ENCODE measurements at regions not wholly inside any gene's neighbourhood (a gene's known extent, or its start where the extent isn't known, plus 50 kb on each side); places are given as distances from the start of the nearest gene placed in this dataset.

DNA sequence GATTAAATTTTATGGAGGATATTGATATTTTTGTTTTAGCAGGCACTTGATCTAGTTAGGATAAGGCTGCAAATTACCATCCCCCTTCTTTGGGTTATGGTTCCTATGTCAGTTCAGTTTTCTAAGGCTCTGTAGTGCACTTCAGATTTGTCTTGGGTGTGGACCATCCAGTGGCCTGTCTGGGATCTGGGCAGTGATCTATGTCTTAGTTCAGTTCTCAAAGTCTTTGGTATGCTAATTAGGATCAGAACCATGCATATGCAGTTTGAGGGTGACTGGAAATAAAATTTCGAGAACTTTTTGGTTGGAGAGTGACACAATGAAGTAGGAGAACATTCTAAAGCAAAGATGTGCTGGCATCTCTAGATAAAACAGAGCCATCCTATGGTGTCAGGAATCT, 388.2 kb downstream of the MID1IP1 start:
- DNase-seq: no peak

DNA sequence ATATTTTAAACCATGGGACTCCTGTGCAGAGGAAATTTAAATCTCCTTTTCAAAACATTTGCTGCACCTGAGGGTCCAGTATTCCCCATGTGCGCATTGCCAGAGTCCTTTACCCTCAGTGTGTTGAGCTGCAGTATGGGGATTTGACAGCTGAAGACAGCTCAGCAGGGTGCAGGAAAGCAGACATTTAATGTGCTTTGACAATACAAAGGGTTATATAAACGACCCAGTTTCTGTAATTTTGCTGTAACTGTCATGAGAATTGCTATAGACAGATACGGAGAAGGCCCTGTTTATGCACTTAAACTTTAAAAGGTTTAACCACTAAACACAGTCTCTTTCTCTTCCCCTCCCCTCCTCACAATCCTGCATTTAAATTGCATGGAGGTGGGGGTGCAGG, 393.4 kb downstream of the MID1IP1 start:
- no peak for DNase-seq

DNA sequence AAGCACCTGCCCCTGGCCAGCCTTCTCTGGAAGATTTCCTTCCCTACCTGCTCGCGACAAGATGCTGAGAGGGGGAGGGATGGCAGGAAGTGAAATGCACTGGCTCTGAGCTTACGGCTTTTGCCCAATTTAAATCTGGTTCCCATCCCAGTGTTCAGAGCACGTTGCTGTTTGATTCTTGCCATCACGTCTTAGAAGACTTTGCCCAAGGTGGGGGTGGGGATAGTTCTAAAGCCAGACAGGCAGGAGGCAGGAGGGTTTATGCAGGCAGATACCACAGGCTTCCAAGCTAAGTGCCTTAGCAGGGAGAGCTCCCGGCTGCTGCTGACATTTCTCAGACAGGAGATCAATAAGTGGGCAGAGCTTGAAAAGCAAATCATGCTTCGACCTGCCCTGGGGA, 393.9 kb downstream of the MID1IP1 start:
- no peak for DNase-seq

DNA sequence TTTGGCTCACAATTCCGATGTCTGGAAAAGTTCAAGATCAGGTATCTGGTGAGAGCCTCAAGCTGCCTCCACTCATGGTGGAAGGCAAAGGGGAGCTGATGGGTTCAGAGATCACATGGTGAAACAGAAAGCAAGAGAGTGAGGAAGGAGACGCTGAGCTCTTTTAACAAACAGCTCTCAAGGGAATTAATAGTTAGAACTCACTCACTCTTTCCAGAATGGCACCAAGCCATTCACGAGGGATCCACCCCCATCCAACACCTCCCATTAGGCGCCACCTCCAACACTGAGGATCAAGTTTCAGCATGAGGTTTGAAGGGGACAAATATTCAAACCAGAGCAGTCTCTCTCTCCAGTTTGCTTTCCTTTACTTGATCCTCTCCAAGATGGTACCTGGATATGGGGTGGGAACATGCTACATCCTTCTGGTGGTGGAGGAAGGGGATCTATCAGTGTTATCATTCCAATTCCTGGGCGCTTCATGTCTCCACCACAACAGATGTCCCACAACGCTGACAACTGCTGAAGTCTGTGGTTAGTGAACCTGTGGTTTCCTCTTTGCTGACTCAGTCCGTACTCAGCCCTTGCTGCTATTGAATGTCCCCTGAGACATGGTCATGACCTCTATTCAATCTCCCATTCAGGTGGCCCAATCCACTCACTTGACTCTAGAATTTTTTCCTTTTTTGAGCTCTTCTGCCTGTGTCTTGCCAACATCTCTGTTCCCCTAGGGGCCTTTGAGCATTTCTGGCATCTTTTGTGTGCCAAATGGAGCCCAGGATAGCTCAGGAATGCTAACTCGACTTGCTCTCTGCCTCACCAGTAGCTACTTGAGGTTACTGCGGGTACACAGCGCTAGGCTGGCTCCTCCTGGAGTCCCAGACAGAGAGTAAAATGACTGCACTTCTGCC, 395.2 kb downstream of the MID1IP1 start:
- no peak for DNase-seq

DNA sequence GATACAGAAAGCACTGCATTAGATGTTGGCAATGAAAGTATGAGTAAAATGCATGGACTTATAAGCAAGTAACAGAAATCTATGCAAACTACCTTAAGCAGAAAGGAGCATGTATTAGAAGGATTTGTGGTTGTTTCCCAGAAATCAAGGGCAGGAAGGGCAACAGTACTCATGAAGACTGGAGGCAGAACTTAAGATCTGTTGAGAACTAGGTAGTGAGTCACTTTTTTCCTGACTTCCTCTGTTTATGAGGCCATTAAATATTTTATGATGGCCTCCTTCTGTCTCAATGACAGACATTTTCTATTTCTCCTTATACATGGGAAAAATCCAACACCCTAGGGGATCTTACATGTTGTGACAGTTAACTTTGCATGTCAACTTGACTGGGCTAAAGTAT, 398.2 kb downstream of the MID1IP1 start:
- no peak for DNase-seq

DNA sequence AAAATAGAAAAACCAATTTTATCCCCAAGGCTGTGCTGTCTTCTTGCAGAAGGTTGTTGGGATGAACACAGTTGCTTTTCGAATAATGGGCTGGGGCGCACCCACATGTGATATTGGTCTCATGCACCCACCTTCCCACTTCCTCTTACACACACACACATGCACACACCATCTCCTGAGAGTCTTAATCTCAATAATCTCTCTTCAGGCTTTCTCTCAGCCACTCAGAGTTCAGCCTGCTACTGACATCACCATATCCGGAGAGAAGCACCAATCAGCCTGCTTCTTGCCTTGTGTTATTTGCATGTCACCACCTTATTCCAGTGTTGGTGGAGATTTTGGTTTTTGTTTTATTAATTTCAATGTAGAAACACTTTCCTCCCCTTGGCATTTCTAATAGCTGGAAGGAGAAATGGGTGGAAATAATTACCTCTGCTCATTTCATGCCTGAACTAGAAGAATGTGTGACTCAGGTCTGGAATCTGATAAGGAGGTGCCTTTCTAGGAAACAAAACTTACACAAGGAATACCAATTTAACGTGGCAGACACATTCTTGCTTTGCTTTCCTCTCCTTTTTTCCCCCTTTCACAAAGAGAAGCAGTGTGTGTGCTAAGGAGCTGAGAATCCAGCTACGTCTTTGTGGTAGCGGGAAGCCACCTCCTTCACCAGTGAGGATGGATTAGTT, 400.2 kb downstream of the MID1IP1 start:
- DNase-seq: no peak

DNA sequence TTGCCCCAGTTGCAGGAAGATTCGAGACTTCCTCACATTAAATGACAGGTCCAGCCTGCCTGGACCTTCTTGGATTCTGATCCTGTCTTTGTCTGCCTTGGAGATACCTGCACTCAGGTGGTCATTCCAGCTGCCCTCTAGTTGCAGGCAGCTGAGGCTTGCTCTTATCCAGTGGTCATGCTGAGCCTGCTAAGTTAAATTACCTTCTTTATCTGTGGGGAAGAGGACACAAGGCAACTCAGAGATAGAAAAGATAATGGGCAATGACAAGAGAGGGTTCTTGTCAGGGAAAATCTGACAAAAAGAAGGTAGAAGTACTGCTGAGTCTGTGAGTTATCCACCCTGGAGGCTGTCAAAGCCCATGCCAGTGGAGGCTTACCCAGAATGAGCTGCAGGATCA, 401.4 kb downstream of the MID1IP1 start:
- DNase-seq: no peak

DNA sequence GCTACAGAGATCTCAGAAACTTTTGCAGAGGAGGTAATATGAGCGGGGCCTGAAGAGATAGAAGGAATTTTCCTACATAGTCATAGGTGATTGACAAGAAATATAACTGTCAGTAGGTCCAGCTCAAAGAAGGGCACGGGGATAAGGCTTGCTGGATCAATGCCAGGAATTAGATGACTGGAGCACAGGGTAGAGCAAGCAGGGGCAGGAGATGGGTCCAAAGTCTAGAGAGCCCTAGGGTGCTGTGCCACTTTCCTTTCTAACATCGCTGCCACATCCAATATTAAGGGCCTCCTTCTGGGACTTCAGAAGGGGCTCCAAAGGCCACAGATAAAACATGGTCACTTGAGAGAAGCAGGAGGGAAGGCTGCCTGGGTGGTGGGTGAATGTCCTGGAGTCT, 402.2 kb downstream of the MID1IP1 start:
- no peak for DNase-seq

DNA sequence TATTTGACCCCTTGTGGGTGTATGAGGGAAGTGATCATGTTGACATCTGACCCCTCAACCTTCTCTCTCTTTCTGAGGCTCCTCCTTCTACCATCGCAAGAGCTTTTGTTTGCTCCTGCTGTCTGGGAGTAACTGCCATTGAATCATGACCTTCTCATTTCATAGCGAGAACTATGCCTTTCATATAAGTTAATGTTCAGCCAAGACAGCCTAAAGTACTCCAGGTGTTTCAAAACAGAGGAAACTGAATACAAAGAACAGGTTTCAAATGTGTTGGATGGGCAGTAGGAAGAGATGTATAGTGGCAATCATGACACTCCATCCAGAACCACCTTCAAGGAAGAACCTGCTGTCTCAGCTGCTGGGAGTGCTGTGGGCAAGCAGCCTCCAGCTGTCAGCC, 403.1 kb downstream of the MID1IP1 start:
- no peak for DNase-seq

DNA sequence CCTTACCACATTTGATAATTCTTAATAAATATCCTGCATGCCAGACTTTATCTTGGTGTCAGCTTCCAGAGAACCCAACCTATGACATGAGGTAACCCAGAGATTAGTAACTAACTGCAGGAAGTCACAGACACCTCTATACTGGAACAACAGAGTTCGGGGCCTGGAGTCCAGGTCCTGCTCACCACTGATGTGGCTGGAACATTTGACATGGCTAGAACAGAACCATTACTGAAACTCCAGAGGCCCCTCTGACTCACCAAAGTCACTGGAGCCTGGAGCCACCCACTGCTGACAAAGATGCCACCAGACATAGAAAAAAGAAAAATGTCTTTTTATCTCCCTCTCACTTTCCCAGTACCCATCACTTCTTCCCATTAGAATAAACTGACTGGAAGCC, 403.7 kb downstream of the MID1IP1 start:
- no peak for DNase-seq

DNA sequence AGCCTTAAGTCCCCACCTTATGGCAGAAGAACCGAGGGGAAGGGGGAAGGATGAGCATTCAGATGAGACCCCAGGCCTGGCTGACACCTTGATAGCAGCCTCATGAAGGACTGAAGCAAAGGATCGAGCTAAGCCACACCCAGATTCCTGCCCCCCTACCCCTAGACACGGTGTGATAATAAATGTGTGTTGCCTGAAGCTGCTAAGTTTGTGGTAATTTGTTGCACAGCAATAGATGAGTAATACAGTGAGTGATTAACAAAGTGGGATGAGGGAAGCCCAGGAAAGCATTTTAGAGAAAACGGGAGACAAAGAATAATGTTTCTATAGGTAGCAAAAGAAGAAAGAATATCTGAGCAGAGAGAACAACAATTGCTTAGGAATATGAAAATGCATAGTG, 404.2 kb downstream of the MID1IP1 start:
- no peak for DNase-seq

DNA sequence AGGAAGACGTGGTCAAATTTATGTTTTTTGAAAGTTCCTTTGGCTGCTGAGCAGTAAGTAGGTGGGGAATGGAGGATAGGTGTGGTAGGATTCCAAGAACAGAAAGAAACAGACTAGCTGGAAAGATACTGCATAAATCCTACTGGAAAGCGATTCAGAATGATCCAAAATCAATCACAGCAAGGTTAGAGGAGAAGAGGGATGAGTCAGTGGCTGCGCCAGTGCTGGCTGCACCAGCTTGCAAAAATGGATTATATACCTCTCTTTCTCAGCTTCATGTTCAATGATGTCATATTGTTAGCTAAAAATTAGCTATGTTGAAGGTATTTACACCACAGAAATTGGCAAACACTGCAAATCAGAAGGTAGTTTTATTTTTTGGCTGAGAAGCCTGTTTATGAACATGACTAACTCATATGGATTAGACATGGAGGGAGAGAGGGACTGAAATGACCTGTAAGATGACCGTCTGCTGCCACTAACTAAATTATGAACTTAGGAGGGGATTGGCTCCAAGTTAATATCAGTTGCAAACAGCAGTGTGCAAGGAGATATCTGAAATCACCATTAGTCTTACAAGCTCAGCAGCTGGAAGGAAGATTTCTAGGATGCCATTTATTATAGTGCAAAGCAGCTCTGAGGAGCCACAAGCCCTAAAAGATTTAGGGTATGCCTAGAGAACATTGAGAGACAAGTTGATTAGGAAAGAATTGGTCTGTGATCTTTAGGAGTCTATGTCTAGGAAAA, 405.3 kb downstream of the MID1IP1 start:
- DNase-seq: no peak

DNA sequence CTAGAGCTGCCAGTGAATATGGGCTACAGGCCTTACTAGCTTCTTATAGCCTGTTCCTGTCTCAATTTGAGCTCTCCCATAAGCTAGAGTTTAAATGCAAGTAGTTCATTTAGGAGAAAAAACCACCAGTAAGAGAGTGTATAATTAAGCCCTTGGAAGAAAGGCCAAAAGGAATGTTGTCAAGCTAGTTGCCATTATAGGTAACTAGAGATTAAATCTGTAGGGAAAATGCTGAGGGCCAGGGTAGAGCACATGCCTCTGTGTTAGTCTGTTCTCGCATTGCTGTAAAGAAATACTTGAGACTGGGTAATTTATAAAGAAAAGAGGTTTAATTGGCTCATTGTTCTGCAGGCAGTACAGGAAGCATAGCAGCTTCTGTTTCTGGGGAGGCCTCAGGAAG, 410.2 kb downstream of the MID1IP1 start:
- no peak for DNase-seq

DNA sequence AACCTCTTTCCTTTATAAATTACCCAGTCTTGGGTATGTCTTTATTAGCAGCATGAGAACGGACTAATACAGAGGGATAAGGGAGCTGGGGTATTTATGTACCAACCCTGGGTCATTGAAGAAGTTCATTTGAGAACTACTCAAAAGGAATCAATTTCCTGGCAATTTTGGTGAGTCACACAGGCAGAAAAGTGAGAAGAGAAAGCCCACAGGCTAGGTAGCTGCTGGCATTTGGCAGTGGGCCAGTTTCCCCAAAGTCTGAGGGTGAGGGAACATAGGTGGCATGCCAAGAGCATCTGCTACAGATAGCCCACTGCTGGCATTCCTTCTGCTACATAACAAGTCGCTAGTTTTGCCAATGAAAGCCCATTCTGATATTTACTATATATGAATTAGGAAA, 411.2 kb downstream of the MID1IP1 start:
- no peak for DNase-seq

DNA sequence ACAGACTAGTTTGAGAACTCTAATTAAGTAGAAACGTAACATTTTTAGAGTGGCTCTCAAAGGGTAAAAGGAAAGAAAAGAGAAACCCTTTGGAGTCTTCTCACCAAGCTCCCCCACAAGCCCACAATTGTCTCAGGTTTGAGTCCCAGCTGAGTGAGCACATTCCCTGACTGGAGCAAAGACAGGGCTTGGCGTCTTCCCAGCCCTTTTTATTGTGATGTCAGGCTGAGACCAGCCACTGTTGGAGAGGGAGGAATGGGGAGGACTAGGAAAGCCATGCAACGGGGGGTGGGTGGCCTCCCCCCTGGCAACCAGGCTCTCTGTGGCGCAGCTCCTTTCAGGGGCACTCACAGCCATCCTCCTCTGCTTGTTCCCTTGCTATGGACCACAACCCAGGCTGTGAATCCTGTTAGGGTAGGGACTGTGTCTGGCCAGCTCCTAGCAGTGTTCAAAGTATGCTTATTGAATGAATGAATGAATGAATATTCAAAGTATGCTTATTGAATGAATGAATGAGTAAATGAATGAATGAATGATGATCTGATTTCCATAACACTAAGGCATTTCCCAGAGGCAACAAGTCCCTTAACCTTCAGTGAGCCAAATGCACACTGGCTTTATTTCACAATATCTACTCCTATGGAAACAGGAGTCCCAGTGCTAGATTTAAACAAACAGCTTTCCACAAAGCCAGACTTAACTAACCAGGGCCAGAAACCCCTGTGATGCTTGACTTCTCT, 413.3 kb downstream of the MID1IP1 start:
- DNase-seq: no peak

DNA sequence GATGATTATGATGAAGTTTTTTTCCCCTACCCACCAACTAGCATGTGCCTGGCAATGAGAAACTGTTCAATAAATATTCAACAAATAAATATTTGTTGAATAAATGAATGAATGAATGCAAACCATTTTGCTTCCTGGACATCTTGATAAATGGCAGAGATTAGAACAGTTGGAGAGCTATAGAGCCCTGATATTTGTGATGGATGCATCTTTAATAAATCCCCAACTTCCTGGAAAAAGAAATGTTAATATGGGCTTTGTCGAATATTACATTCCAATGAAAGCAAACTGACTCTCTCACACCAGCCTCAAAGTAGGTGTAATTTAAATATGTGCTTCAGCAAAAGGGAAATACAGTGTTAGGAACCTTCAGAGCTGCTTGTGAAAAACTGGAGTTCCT, 419.7 kb downstream of the MID1IP1 start:
- DNase-seq: no peak

DNA sequence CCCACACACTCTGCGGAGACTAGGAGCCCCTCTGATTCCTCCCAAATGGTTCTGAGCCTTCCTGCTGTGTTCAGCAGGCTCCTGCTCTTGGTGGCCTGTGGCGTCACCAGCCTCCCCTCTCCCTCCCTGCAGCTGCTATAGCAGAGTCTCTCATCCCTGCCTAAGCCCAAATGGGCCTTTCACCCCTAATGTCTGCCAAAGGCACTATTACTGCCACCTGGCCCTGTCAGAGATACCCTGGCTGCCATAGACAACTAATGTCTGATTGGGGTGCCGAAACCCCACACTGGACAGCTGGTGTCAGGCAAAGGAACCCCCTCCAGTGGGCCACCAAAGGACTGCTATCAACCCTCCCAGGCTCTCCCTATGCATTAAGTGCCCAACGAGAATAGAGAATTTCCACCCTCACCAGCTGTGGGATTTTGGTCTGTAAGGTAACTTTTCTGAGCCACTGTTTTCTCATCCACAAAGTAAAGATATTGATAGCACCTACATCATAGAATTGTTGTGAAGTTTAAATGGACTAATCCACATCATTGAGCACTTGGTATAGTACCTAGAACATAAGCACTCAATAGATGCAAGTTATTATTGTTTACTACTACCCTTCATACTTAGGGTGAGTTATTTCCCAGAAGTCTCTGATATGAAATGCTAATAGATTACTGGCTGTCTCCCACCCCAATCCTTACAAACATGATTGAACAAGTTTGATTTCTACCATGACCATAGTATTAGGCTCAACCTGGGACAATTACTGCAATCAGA, 421.3 kb downstream of the MID1IP1 start:
- DNase-seq: no peak

DNA sequence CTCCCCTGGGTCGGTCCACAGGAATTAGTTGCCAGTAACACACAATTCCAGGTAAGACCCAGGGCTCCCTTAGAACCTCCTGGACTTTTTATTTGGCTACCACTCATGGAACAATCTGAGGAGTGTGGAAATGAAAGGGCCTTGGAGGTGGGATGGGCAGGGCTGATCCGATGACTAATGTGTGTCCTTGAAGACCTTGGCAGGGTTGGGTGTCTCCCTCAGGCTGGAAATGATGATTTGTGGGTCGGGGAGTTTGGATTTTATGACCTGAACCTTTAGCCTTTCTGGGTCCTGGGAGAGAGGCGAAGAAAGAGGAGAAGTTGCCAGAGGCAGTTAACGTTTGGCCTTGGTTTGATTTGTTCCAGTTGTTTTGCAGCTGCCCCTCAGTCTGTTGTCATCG, 425.0 kb downstream of the MID1IP1 start:
- no peak for DNase-seq

DNA sequence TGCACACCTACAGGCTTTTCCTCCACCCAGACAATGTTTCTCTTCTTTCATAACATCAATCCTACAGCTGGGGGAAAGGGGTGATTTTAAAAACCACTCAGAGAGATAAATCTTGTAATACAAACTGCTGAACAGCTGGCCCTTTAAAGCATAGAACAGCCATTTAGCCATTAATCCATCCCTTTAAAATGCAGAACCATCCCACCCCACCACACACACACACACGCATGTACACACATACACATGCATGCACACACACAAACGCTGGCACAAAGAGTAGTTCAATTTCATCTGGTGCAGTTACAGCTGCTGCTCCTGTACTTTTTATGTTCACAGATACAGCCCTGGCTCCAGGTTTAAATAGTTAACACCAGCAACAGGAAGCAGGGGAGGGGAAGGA, 426.1 kb downstream of the MID1IP1 start:
- DNase-seq: no peak

DNA sequence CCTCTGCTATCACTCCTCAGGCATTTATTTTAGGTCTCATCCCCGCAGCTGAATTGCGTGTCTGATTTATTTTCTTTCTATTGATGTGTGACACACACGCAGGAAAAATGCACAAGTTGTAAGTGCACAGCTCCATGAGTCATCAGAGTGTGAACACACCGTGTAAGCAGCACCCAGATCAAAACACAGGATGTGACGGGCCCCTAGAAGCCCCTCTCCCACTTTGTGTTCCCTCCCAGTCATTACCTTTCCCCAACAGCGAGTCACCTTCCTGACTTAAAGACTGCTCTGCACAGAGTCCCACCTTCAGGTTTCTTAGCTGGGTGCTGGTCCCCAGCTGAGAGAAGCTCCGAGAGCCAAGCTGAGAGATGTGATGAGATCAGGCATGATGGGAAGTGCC, 436.7 kb downstream of the MID1IP1 start:
- no peak for DNase-seq

DNA sequence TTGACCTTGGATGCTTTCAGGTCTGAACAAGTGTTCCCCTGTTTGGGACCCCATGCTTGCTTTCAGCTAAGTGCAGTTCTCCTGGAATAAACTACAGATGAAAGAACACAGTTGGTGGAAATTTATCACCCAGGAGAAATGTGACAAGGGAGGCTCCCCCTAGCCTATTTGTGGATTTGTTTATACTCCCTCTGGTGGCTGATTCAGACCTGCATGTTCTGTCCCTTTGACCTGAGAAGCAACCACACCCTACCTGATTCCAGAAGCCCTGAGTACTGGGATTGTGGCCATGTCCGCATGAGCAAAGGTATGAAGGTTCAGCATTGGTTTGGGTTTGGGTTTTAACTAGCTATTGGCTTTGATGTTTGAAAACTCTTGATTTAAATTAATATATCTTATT, 440.9 kb downstream of the MID1IP1 start:
- DNase-seq: no peak

DNA sequence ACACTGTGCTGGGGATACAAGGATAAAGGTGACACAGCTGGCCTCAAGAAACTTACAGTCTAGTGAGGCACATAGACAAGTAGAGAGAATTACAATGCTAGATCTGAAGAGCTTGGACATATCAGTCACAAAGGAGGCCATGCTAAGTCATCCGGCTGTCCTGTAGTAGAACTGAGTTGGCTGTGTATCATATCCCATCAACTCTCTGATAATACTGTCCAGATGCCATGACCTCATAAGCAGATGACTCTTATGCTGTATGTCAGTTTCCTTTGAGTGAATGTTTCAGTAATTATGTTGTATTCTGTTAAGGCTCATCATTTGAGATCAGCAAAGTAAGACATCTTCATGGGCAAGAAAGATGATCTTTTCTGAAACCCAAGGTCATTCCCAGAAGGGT, 442.9 kb downstream of the MID1IP1 start:
- DNase-seq: no peak
